Neural crest cell (in vitro differentiated cells): ENCODE measurements at regions not wholly inside any gene's neighbourhood (a gene's known extent, or its start where the extent isn't known, plus 50 kb on each side); places are given as distances from the start of the nearest gene placed in this dataset.

Experiments
- DNase-seq: peaks from one replicate; pipeline ENCODE4 v3.0.0; 2021; ENCODE audit warnings: low read depth, mixed read lengths, low spot score
- H3K27ac Mint-ChIP-seq: one replicate; pipeline ENCODE4 v1.8.0; 2021; ENCODE audit warnings: mild to moderate bottlenecking, mixed read lengths; ENCODE audit not compliant: unreplicated experiment
- H3K27me3 Mint-ChIP-seq: 2 replicates; pipeline ENCODE4 v1.8.0; 2021; ENCODE audit warnings: low read depth, mild to moderate bottlenecking, mixed read lengths
- H3K36me3 Mint-ChIP-seq: 2 replicates; pipeline ENCODE4 v1.8.0; 2021; ENCODE audit warnings: low read depth, mild to moderate bottlenecking, mixed read lengths
- H3K4me1 Mint-ChIP-seq: 2 replicates; pipeline ENCODE4 v1.8.0; 2021; ENCODE audit warnings: mixed read lengths
- H3K4me3 Mint-ChIP-seq: one replicate; pipeline ENCODE4 v1.8.0; 2021; ENCODE audit warnings: mild to moderate bottlenecking, mixed read lengths
- H3K9me3 Mint-ChIP-seq: 2 replicates; pipeline ENCODE4 v1.8.0; 2021; ENCODE audit warnings: mixed read lengths
- CTCF ChIP-seq: fragments of 200-600 bp; sonication (generic); conservative IDR thresholded peaks from 2 replicates; pipeline ENCODE4 v1.5.0; 2021; ENCODE audit warnings: antibody characterized with exemption, mild to moderate bottlenecking

GRCh38 chr18:41396861-41397260 lies 558.2 kb upstream of the PIK3C3 start:
- no peak overlapping the region for H3K4me3 Mint-ChIP-seq
- peaks cover 10% of the 10 kb centered on the region for H3K4me1 Mint-ChIP-seq
- DNase-seq, result no peak
- no peaks in the 10 kb centered on the region for H3K36me3 Mint-ChIP-seq
- H3K27me3 Mint-ChIP-seq, result no peaks in the 10 kb centered on the region
- no peak for TF ChIP-seq CTCF
- no peaks in the 10 kb centered on the region for H3K9me3 Mint-ChIP-seq
- no peak overlapping the region for H3K27ac Mint-ChIP-seq

GRCh38 chr18:41396211-41396610 lies 558.8 kb upstream of the PIK3C3 start:
- H3K4me3 Mint-ChIP-seq, result no peak overlapping the region

GRCh38 chr18:41395695-41396094 lies 559.3 kb upstream of the PIK3C3 start:
- Mint-ChIP-seq H3K27me3 (no peaks in the 10 kb centered on the region), H3K36me3 (no peaks in the 10 kb centered on the region), H3K4me3 (no peak overlapping the region), H3K4me1 (peaks cover 17% of the 10 kb centered on the region), H3K9me3 (no peaks in the 10 kb centered on the region), H3K27ac (no peak overlapping the region)
- no peak for DNase-seq
- TF ChIP-seq CTCF, result peak; percentile 35

More at GRCh38 chr18:41396211-41396610, 558.8 kb upstream of the PIK3C3 start:
- Mint-ChIP-seq H3K4me1 (peaks cover 16% of the 10 kb centered on the region), H3K27ac (no peak overlapping the region), H3K36me3 (no peaks in the 10 kb centered on the region), H3K9me3 (no peaks in the 10 kb centered on the region), H3K27me3 (no peaks in the 10 kb centered on the region)
- no peak for TF ChIP-seq CTCF
- no peak for DNase-seq

GRCh38 chr18:41391616-41392595 lies 563.1 kb upstream of the PIK3C3 start:
- peaks cover 17% of the 10 kb centered on the region for H3K4me1 Mint-ChIP-seq
- DNase-seq, result peak; percentile 51
- H3K36me3 Mint-ChIP-seq, result no peaks in the 10 kb centered on the region
- H3K9me3 Mint-ChIP-seq, result no peaks in the 10 kb centered on the region
- peak overlapping the region; percentile 47 for H3K4me3 Mint-ChIP-seq
- no peaks in the 10 kb centered on the region for H3K27me3 Mint-ChIP-seq
- peak overlapping the region; percentile 95 for H3K27ac Mint-ChIP-seq
- peak; percentile 81 for TF ChIP-seq CTCF

GRCh38 chr18:41390309-41390708 lies 564.7 kb upstream of the PIK3C3 start:
- peaks cover 22% of the 10 kb centered on the region for H3K4me1 Mint-ChIP-seq
- no peak for DNase-seq
- no peak for TF ChIP-seq CTCF
- no peaks in the 10 kb centered on the region for H3K9me3 Mint-ChIP-seq
- no peak overlapping the region for H3K4me3 Mint-ChIP-seq
- H3K36me3 Mint-ChIP-seq, result no peaks in the 10 kb centered on the region
- H3K27me3 Mint-ChIP-seq, result no peaks in the 10 kb centered on the region
- no peak overlapping the region for H3K27ac Mint-ChIP-seq
